Stimulated activated CD8-positive, alpha-beta memory T cell treated with anti-CD3 and anti-CD28 coated beads, Interleukin-7, amount 100 ng/mL, for 48 hours (primary cell): ENCODE measurements at regions not wholly inside any gene's neighbourhood (a gene's known extent, or its start where the extent isn't known, plus 50 kb on each side); places are given as distances from the start of the nearest gene placed in this dataset.
"Not testable (repeated sequence)": the region's sequence is repeated elsewhere in the genome, so short reads cannot be mapped to it uniquely, and the experiment has no call there.

Experiments used
- DNase-seq, 2 donors: peaks; one replicate each; pipeline ENCODE4 v3.0.0-alpha.2; 2020; ENCODE audit warnings: low read depth in 1 of 2; ENCODE audit errors: extremely low read depth in 1 of 2

- no peak for DNase-seq
Observed at GRCh38 chr12:131287015-131287937, 333.6 kb downstream of the ADGRD1 start.

- DNase-seq = no peak
Observed at GRCh38 chr12:131287938-131288764, 334.4 kb downstream of the ADGRD1 start.

GRCh38 chr12:131288765-131289695, 335.3 kb downstream of the ADGRD1 start:
- DNase-seq = not testable (repeated sequence)

- not testable (repeated sequence) for DNase-seq
Observed at GRCh38 chr12:131289807-131290206, 336.1 kb downstream of the ADGRD1 start.

DNA sequence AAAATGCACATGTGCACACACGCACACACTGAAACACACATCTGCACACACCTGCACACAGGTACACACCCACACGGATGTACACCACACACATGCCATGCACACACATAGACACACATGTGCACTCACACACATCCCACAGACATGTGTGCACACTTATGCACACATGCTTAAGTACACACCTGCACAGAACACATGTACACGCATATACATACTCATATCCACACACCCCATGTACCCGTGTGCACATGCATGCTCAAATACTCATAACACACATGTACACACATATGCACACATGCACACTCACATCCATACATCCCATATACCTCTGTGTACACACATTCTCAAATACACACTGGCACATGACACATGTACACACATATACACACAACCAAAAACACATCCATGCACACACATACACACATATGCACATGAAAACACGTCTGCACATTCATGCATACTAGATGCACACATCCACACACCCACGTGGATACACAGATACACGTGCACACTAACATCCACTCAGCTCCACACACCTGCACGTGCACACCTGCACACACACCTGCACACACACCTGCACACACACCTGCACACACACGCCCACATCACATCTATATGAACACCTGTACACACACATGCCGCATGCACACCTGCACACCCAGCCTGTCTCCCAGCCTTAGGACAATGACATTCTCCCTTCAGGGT, 336.7 kb downstream of the ADGRD1 start:
- no peak for DNase-seq

GRCh38 chr12:131293071-131294015, 339.6 kb downstream of the ADGRD1 start:
- not testable (repeated sequence) for DNase-seq

DNA sequence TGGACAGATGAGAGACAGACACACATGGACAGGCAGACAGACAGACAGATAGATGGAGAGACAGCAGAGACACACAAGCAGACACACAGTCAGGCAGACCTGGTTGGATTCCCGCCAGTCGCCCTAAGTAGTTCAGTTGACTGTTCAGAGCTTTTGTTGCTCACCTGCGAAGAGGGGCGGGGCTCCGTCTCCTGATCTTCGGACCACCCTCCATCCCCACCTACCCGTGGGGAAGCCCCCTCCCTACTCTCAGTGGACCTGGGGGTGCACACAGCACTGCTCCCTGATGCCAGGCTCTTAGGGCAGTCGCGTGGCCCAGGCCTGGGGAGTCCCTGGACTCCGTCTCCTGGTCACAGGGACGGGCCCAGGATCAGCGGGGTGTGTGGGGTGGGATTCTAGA, 341.0 kb downstream of the ADGRD1 start:
- DNase-seq = not testable (repeated sequence)

- DNase-seq = not testable (repeated sequence)
Observed at GRCh38 chr12:131295117-131295516, 341.4 kb downstream of the ADGRD1 start.

DNA sequence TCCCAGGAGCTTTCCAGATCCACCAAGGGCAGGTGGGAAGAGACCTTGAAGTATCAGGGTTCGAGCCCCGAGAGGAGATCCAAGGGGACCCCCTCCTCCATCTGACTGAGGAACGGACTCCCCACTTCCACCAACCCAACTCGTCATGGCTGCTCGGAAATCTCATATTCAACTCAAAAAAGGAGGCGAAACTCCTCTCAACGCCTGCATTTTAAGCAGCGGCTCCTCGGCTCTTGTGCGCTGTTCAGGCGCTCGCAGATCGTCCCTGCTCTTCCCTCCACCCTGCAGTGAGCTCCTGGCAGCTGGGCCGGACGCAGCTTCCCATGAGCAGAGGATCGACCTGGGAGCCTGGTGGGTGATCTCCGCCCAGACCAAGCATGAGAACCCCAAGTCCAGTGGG, 341.9 kb downstream of the ADGRD1 start:
- DNase-seq = not testable (repeated sequence)

- DNase-seq = not testable (repeated sequence)
Observed at GRCh38 chr12:131296136-131296535, 342.4 kb downstream of the ADGRD1 start.

GRCh38 chr12:131296651-131297050, 342.9 kb downstream of the ADGRD1 start:
- DNase-seq = not testable (repeated sequence)

DNA sequence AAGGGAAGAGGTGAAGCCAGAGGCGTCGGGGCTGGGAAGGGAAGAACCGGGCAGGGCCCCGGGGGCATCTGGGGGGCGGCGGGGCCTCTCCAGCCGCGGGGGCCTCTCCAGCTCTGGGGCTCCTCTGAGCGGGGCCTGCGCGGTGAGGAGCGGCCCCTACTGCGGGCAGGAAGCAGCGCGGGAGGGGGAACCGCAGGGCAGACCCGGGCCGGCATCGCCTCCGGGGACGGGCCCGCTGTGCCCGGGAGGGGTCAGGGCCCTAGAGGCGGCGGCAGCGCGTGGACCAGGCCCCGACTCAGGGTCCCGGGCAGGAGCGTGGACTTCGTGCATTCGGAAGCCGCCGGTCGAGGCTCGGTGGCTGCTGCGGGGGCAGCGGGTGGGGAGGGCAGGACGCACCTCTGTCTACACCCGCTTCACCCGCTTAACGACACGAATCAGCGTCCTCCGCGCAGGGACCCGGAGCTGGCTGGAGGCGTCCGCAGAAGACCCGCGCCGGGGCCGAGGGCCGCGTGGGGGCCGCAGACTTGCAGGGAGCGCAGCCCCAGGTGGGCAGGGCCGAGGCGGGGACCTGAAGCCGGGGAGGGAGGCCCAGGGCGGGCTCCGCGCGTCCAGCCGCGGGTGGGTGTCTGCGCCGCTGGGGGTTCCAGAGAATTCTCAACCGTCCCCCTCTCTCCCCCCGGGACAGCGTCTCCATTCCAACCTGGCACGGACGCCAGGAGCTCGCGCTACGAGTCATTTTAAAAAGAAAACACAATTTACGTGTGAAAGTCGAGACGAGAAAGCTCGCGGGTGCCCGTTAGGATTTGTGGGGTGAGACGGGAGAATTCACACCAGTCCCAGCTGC, 345.0 kb downstream of the ADGRD1 start:
- DNase-seq = not testable (repeated sequence)

DNA sequence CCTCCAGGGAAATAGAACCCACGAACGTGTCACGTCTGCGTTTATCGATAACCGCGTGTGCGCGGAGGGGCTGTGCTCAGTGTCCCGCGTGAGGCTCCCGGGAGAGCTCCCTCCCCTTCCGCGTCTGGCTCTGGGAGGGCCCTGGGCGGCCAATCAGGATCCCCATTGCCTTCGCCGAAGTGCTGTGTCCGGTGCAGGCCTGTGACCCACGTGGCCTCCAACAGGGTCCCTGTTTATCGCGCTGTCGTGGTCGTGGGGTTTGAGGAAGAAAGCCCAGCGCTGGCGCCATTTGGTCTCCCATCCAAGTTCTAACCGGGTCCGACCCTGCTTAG, 345.6 kb downstream of the ADGRD1 start:
- DNase-seq = not testable (repeated sequence)

DNA sequence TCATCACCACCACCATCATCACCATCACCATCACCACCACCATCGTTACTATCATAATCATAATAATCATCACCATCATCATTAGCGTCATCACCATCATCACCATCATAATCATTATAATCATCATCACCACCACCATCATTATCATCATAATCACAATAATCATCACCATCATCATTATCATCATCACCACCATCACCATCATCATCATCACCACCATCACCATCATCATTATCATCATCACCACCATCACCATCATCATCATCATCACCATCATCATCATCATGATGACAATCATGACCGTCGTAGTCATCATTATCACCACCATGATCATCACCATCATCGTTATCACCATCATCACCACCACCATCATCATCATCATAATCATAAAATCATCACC, 349.9 kb downstream of the ADGRD1 start:
- not testable (repeated sequence) for DNase-seq

DNA sequence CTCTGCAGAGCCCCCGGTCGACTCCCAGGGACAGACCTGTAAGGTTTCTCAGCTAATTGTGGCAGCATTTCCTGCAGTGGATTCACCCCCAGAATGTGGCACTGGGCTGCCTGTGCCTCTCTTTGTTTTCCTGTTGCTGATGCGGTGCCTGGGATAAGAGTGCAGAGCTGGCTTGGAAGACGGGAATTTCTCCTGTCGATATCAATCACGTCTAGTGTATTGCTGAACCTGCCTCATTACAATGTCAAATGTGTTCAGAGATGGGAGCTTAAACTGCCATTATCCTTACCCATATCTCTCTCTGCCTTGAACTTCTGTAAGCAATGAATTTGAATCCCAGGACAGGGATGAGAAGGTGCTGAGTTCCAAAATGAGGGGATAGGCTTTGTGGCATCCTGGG, 350.9 kb downstream of the ADGRD1 start:
- not testable (repeated sequence) for DNase-seq

DNA sequence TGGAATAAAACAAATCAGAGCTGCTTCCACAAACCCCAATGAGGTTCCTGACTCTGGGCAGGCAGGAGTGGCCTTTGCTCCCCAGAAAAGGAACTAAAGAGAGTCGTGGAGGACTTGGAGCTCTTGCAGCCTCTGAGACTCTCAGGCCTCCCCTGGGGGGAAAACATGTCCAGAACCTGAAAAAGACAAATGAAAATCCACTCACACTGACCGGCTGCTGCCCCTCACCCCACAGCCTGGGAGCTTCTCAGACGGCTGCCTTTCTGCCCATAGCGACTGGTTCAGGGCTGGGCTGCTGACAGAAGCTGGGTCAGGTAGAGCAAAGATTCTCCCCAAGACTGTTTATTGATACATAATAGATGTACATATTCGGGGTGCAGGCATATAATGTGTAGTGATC, 356.0 kb downstream of the ADGRD1 start:
- DNase-seq = no peak

- DNase-seq = not testable (repeated sequence)
Observed at GRCh38 chr12:131310227-131310969, 356.7 kb downstream of the ADGRD1 start.
